ENCODE measurements at regions not wholly inside any gene's neighbourhood (a gene's known extent, or its start where the extent isn't known, plus 50 kb on each side); places are given as distances from the start of the nearest gene placed in this dataset.

DNA sequence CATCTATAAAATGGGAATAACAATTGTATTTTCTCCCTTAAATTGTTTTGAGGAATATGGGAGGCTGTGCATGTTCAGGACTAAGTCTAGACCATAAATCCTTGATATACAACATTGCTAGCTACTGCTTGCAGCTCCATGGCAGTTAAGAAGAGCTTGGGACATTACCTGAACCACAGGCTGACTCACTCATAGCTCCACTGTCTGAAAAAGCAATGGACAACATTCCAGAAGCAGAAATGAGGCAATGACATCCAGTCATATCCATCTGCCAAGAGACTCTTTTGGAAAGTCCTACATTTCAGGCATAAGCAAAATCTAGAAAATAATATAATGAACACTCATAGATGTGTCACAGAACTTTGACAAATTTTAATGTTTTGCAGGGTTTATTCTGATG, 167.3 kb upstream of the LEF1 start:
- no peaks in the 10 kb centered on the region for H3K36me3 ChIP-seq
- H3K4me1 ChIP-seq: peaks cover 16% of the 10 kb centered on the region
- no peak for DNase-seq
- H3K4me3 ChIP-seq: no peak overlapping the region
- no peak overlapping the region for H3K27ac ChIP-seq (replicated peaks)
- no peaks in the 10 kb centered on the region for H3K27me3 ChIP-seq (ENCODE audit: low read depth)
- H3K9me3 ChIP-seq (replicated peaks): no peaks in the 10 kb centered on the region
- TF ChIP-seq, protein P1, sequence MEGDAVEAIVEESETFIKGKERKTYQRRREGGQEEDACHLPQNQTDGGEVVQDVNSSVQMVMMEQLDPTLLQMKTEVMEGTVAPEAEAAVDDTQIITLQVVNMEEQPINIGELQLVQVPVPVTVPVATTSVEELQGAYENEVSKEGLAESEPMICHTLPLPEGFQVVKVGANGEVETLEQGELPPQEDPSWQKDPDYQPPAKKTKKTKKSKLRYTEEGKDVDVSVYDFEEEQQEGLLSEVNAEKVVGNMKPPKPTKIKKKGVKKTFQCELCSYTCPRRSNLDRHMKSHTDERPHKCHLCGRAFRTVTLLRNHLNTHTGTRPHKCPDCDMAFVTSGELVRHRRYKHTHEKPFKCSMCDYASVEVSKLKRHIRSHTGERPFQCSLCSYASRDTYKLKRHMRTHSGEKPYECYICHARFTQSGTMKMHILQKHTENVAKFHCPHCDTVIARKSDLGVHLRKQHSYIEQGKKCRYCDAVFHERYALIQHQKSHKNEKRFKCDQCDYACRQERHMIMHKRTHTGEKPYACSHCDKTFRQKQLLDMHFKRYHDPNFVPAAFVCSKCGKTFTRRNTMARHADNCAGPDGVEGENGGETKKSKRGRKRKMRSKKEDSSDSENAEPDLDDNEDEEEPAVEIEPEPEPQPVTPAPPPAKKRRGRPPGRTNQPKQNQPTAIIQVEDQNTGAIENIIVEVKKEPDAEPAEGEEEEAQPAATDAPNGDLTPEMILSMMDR (IDR thresholded peaks at IDR 0.05; ENCODE audit: borderline replicate concordance): no peak
- intact Hi-C loops (cut with micrococcal nuclease): no loop called here

DNA sequence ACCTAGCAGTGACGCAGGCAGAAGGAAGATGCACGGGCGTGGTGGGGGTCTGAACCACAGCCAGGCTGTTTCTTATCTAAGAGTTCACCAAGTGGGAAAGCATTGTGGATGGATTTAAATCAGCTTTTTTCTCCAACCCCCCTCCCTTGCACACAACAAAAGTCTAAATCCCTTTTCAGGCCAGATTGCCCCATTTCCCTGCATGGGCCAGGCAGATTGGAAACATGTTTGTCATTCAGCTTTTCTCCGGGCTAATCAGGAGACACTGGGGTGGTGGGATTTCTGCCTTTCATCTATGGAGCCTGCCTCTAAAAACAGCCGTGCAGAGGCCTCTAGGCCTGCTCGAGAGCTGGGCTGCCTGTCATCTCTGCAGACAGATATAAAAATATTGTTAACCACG, 166.3 kb upstream of the LEF1 start:
- Histone ChIP-seq H3K27ac (replicated peaks) (no peak overlapping the region), H3K4me1 (peaks cover 16% of the 10 kb centered on the region), H3K9me3 (replicated peaks) (no peaks in the 10 kb centered on the region), H3K27me3 (ENCODE audit: low read depth) (no peaks in the 10 kb centered on the region), H3K4me3 (no peak overlapping the region), H3K36me3 (no peaks in the 10 kb centered on the region)
- no peak for DNase-seq
- TF ChIP-seq, protein P1 (IDR thresholded peaks at IDR 0.05; ENCODE audit: borderline replicate concordance): no peak
- intact Hi-C loops (cut with micrococcal nuclease): no loop called here

DNA sequence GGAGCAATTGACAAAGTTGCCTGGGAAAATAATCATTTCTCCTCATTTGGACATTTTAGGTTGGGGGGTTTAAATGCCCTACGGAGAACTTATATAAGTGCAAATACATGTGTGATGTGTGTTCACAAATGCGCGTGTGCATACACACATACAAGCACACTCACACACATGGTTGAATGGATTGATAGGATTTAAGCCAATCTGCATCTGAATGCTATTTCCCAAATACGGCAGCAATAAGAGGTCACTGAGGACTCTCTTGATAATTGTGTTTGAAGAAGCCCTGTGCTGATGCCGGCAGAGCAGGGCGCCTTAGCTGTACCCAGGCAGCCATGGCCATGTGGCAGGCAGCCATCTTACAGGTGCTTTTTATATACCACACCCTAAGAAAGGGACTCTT, 165.3 kb upstream of the LEF1 start:
- H3K4me3 ChIP-seq: no peak overlapping the region
- intact Hi-C loops (cut with micrococcal nuclease): no loop called here
- no peaks in the 10 kb centered on the region for H3K9me3 ChIP-seq (replicated peaks)
- no peak overlapping the region for H3K27ac ChIP-seq (replicated peaks)
- H3K27me3 ChIP-seq (ENCODE audit: low read depth): no peaks in the 10 kb centered on the region
- DNase-seq: no peak
- TF ChIP-seq, protein P1 (IDR thresholded peaks at IDR 0.05; ENCODE audit: borderline replicate concordance): no peak
- peaks cover 15% of the 10 kb centered on the region for H3K4me1 ChIP-seq
- H3K36me3 ChIP-seq: no peaks in the 10 kb centered on the region

DNA sequence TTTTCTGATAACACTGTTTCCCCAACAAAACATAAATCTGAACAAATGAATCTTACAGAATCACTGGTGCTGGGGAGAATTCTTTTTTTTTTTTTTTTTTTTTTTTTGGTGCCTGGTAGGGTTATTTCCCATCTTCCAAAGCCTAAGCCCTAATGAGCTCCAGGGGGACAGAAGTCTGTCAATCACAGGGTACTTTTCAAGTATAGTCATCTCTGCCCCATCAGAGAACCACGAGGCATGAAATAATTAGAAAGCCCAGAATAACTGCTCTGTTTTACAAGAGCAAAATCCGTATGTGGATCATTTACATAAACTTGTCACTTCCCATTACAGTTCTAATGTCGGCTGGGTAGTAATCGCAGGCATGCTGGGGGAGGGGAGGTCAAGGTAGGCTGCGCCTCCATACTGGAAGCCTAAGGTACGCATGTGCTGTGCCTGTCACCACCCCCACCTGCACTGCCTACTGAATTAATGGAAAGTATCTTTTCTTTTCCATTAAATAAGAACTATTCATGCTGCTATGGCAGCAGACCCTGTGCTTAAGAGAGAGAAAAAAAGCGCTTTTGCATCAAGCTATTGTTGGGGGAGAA, 164.7 kb upstream of the LEF1 start:
- TF ChIP-seq, protein P1 (IDR thresholded peaks at IDR 0.05; ENCODE audit: borderline replicate concordance): no peak
- Histone ChIP-seq H3K9me3 (replicated peaks) (no peaks in the 10 kb centered on the region), H3K4me3 (no peak overlapping the region), H3K27me3 (ENCODE audit: low read depth) (no peaks in the 10 kb centered on the region), H3K36me3 (no peaks in the 10 kb centered on the region), H3K4me1 (peaks cover 10% of the 10 kb centered on the region), H3K27ac (replicated peaks) (no peak overlapping the region)
- DNase-seq: no peak
- intact Hi-C loops (cut with micrococcal nuclease): no loop called here

DNA sequence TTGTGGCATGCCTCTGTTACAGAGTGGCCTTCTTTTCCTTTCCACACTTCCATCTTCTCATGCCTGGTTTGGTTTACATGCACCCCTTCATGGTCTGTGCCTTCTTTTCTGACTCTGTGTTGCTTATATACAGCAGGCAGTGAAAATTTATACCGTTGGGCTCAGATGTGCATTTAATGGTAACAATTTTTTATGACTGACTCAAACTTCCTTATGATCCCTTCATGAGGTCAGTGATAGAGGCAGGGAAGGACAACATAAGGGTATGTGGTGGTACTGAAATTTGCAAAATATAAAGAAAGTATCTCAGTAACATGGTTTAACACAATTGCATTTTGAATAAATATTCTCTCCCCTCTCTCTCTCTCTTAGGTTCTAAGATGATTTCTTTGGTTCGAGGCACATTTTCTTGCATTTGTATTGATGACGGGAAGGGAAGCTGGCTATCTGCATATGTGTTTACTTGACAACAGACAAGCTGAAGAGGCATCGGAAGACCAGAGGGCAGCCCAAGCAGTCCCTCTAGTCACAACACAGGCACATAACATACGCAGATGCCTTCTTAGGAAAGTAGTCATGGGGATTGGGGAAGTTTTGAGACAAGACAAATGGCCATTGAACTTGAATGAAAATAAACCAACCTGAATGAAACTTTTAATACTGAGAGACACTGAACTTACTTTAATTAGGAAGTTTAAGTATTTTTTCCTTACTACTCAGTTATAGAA, 163.3 kb upstream of the LEF1 start:
- Histone ChIP-seq H3K9me3 (replicated peaks) (no peaks in the 10 kb centered on the region), H3K4me3 (no peak overlapping the region), H3K27me3 (ENCODE audit: low read depth) (no peaks in the 10 kb centered on the region), H3K4me1 (no peaks in the 10 kb centered on the region), H3K27ac (replicated peaks) (no peak overlapping the region), H3K36me3 (no peaks in the 10 kb centered on the region)
- intact Hi-C loops (cut with micrococcal nuclease): no loop called here
- DNase-seq: no peak
- TF ChIP-seq, protein P1 (IDR thresholded peaks at IDR 0.05; ENCODE audit: borderline replicate concordance): no peak

Measured in left ventricle myocardium inferior (tissue), 1 donor.